22Rv1 (cell line): ENCODE measurements at regions not wholly inside any gene's neighbourhood (a gene's known extent, or its start where the extent isn't known, plus 50 kb on each side); places are given as distances from the start of the nearest gene placed in this dataset.

Experiments
- ZFX ChIP-seq: fragments of 450-650 bp; IDR thresholded peaks from 2 replicates; pipeline ENCODE4 v1.6.1; 2017; ENCODE audit warnings: antibody characterized with exemption, borderline replicate concordance
- TF ChIP-seq, protein P1 (sequence below): fragments of 450-650 bp; IDR thresholded peaks from 2 replicates; pipeline ENCODE4 v1.5.1; 2017; ENCODE audit warnings: mild to moderate bottlenecking

DNA sequence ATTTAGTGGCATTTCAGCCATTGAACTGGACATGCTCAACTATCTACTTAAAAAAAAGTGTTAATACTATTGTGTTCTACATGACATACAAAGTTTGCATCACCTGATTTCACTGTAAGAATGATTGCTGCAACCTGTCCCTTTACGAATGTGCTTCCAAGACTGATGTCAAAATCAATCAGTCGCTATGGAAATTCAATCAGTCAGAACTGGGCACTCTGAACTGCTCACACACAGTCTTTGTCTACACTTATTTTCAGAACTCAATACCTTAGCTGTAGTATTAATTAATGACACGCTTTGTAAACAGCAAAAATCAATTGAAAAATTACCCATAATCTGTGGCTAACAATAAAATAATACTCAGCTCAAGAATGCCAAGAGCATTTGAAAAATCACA lies 70.3 kb upstream of the KLHL29 start:
- TF ChIP-seq, protein P1, sequence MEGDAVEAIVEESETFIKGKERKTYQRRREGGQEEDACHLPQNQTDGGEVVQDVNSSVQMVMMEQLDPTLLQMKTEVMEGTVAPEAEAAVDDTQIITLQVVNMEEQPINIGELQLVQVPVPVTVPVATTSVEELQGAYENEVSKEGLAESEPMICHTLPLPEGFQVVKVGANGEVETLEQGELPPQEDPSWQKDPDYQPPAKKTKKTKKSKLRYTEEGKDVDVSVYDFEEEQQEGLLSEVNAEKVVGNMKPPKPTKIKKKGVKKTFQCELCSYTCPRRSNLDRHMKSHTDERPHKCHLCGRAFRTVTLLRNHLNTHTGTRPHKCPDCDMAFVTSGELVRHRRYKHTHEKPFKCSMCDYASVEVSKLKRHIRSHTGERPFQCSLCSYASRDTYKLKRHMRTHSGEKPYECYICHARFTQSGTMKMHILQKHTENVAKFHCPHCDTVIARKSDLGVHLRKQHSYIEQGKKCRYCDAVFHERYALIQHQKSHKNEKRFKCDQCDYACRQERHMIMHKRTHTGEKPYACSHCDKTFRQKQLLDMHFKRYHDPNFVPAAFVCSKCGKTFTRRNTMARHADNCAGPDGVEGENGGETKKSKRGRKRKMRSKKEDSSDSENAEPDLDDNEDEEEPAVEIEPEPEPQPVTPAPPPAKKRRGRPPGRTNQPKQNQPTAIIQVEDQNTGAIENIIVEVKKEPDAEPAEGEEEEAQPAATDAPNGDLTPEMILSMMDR, result no peak
- no peak for TF ChIP-seq ZFX
